HAP-1 (cell line): ENCODE measurements at regions not wholly inside any gene's neighbourhood (a gene's known extent, or its start where the extent isn't known, plus 50 kb on each side); places are given as distances from the start of the nearest gene placed in this dataset.
"Not testable (repeated sequence)": the region's sequence is repeated elsewhere in the genome, so short reads cannot be mapped to it uniquely, and the experiment has no call there.

Experiments used
- DNase-seq, 2 experiments: peaks; one replicate each; pipeline ENCODE4 v3.0.0-alpha.2; 2016 to 2020; ENCODE audit warnings: low spot score in 2 of 2
- H3K27me3 ChIP-seq: fragments of 250-450 bp; sonication (Bioruptor Pico); 2 replicates; pipeline ENCODE4 v1.5.1; 2020; ENCODE audit warnings: low read depth, mild to moderate bottlenecking, moderate library complexity
- H3K36me3 ChIP-seq: fragments of 250-450 bp; sonication (Bioruptor Pico); replicated peaks from 2 replicates; pipeline ENCODE4 v1.5.1; 2020; ENCODE audit warnings: mild to moderate bottlenecking
- H3K4me1 ChIP-seq: fragments of 250-450 bp; sonication (Bioruptor Pico); 2 replicates; pipeline ENCODE4 v1.5.1; 2020; ENCODE audit warnings: mild to moderate bottlenecking
- H3K4me3 ChIP-seq: fragments of 250-450 bp; sonication (Bioruptor Pico); 2 replicates; pipeline ENCODE4 v1.5.1; 2020; ENCODE audit warnings: mild to moderate bottlenecking, moderate library complexity
- H3K9me3 ChIP-seq: fragments of 250-450 bp; sonication (Bioruptor Pico); 2 replicates; pipeline ENCODE4 v1.5.1; 2020; ENCODE audit warnings: mild to moderate bottlenecking, moderate library complexity
- in situ Hi-C: fragments of 300-500 bp; cut with MboI; formaldehyde crosslinking; loops from 3 replicates; pipeline ENCODE4 v1.14.3; 2020; ENCODE audit warnings: low sequenced_read_pairs, inconsistent platforms, mixed read lengths

GRCh38 chr16:65745201-65745708, 621.2 kb upstream of the CDH5 start:
- no peak for DNase-seq
- Histone ChIP-seq H3K9me3 (no peaks in the 10 kb centered on the region), H3K36me3 (no peaks in the 10 kb centered on the region), H3K4me3 (no peak overlapping the region), H3K27me3 (no peaks in the 10 kb centered on the region), H3K4me1 (no peaks in the 10 kb centered on the region)
- in situ Hi-C loops, result no loop called here

GRCh38 chr16:65744401-65744800, 622.1 kb upstream of the CDH5 start:
- Histone ChIP-seq H3K27me3 (no peaks in the 10 kb centered on the region), H3K4me3 (no peak overlapping the region), H3K4me1 (no peaks in the 10 kb centered on the region), H3K36me3 (no peaks in the 10 kb centered on the region), H3K9me3 (no peaks in the 10 kb centered on the region)
- DNase-seq, result no peak
- in situ Hi-C loops, result no loop called here

- in situ Hi-C loops, result no loop called here
- no peaks in the 10 kb centered on the region for H3K9me3 ChIP-seq
- H3K36me3 ChIP-seq, result no peaks in the 10 kb centered on the region
- DNase-seq, result no peak
- no peaks in the 10 kb centered on the region for H3K4me1 ChIP-seq
- no peaks in the 10 kb centered on the region for H3K27me3 ChIP-seq
- H3K4me3 ChIP-seq, result no peak overlapping the region
These were observed 621.7 kb upstream of the CDH11 start for GRCh38 chr16:65743558-65743957.

GRCh38 chr16:65740711-65741110, 618.8 kb upstream of the CDH11 start:
- Histone ChIP-seq H3K4me3 (no peak overlapping the region), H3K36me3 (no peaks in the 10 kb centered on the region), H3K27me3 (no peaks in the 10 kb centered on the region), H3K9me3 (no peaks in the 10 kb centered on the region), H3K4me1 (no peaks in the 10 kb centered on the region)
- in situ Hi-C loops, result no loop called here
- DNase-seq, result no peak

- H3K4me3 ChIP-seq, result no peak overlapping the region
- no peak for DNase-seq
- H3K36me3 ChIP-seq, result no peaks in the 10 kb centered on the region
- in situ Hi-C loops, result no loop called here
- H3K9me3 ChIP-seq, result no peaks in the 10 kb centered on the region
- no peaks in the 10 kb centered on the region for H3K27me3 ChIP-seq
- H3K4me1 ChIP-seq, result no peaks in the 10 kb centered on the region
These were observed 617.7 kb upstream of the CDH11 start for GRCh38 chr16:65739518-65739917.

GRCh38 chr16:65737831-65738230, 616.0 kb upstream of the CDH11 start:
- H3K4me3 ChIP-seq, result no peak overlapping the region
- no peaks in the 10 kb centered on the region for H3K4me1 ChIP-seq
- no peaks in the 10 kb centered on the region for H3K9me3 ChIP-seq
- DNase-seq, result no peak
- no peaks in the 10 kb centered on the region for H3K36me3 ChIP-seq
- in situ Hi-C loops, result no loop called here
- H3K27me3 ChIP-seq, result no peaks in the 10 kb centered on the region

- H3K4me1 ChIP-seq, H3K36me3 ChIP-seq, H3K27me3 ChIP-seq, H3K4me3 ChIP-seq, DNase-seq, in situ Hi-C loops, H3K9me3 ChIP-seq: not testable (repeated sequence)
These were observed 613.8 kb upstream of the CDH11 start for GRCh38 chr16:65735615-65736014.

GRCh38 chr16:65733721-65734120, 611.9 kb upstream of the CDH11 start:
- in situ Hi-C loops, result no loop called here
- H3K27me3 ChIP-seq, result no peaks in the 10 kb centered on the region
- H3K4me3 ChIP-seq, result no peak overlapping the region
- no peaks in the 10 kb centered on the region for H3K4me1 ChIP-seq
- H3K9me3 ChIP-seq, result no peaks in the 10 kb centered on the region
- no peaks in the 10 kb centered on the region for H3K36me3 ChIP-seq
- DNase-seq, result no peak

GRCh38 chr16:65731833-65732232, 610.0 kb upstream of the CDH11 start:
- H3K4me1 ChIP-seq, result no peaks in the 10 kb centered on the region
- DNase-seq, result no peak
- H3K36me3 ChIP-seq, result no peaks in the 10 kb centered on the region
- no peaks in the 10 kb centered on the region for H3K9me3 ChIP-seq
- H3K4me3 ChIP-seq, result no peak overlapping the region
- in situ Hi-C loops, result no loop called here
- no peaks in the 10 kb centered on the region for H3K27me3 ChIP-seq

GRCh38 chr16:65728652-65729051, 606.8 kb upstream of the CDH11 start:
- DNase-seq, result no peak
- no peaks in the 10 kb centered on the region for H3K27me3 ChIP-seq
- no peak overlapping the region for H3K4me3 ChIP-seq
- no peaks in the 10 kb centered on the region for H3K36me3 ChIP-seq
- H3K4me1 ChIP-seq, result no peaks in the 10 kb centered on the region
- in situ Hi-C loops, result no loop called here
- H3K9me3 ChIP-seq, result no peaks in the 10 kb centered on the region

GRCh38 chr16:65728167-65728566, 606.3 kb upstream of the CDH11 start:
- no peak for DNase-seq

GRCh38 chr16:65727534-65728137, 605.8 kb upstream of the CDH11 start:
- DNase-seq, result no peak
- H3K9me3 ChIP-seq, result no peaks in the 10 kb centered on the region
- no peaks in the 10 kb centered on the region for H3K4me1 ChIP-seq
- in situ Hi-C loops, result no loop called here
- no peaks in the 10 kb centered on the region for H3K36me3 ChIP-seq
- no peak overlapping the region for H3K4me3 ChIP-seq
- no peaks in the 10 kb centered on the region for H3K27me3 ChIP-seq

More at GRCh38 chr16:65728167-65728566, 606.3 kb upstream of the CDH11 start:
- H3K36me3 ChIP-seq, result no peaks in the 10 kb centered on the region
- H3K27me3 ChIP-seq, result no peaks in the 10 kb centered on the region
- H3K4me1 ChIP-seq, result no peaks in the 10 kb centered on the region
- H3K4me3 ChIP-seq, result no peak overlapping the region
- no peaks in the 10 kb centered on the region for H3K9me3 ChIP-seq
- in situ Hi-C loops, result no loop called here

- in situ Hi-C loops, result no loop called here
- H3K4me1 ChIP-seq, result no peaks in the 10 kb centered on the region
- no peaks in the 10 kb centered on the region for H3K9me3 ChIP-seq
- no peak for DNase-seq
- H3K36me3 ChIP-seq, result no peaks in the 10 kb centered on the region
- H3K27me3 ChIP-seq, result no peaks in the 10 kb centered on the region
- H3K4me3 ChIP-seq, result no peak overlapping the region
These were observed 603.4 kb upstream of the CDH11 start for GRCh38 chr16:65725156-65725845.

- DNase-seq, result no peak
- H3K4me1 ChIP-seq, result no peaks in the 10 kb centered on the region
- no peaks in the 10 kb centered on the region for H3K27me3 ChIP-seq
- in situ Hi-C loops, result no loop called here
- H3K4me3 ChIP-seq, result no peak overlapping the region
- no peaks in the 10 kb centered on the region for H3K9me3 ChIP-seq
- H3K36me3 ChIP-seq, result no peaks in the 10 kb centered on the region
These were observed 600.6 kb upstream of the CDH11 start for GRCh38 chr16:65722429-65722828.
